ENCODE measurements at regions not wholly inside any gene's neighbourhood (a gene's known extent, or its start where the extent isn't known, plus 50 kb on each side); places are given as distances from the start of the nearest gene placed in this dataset.

- Histone ChIP-seq H3K9ac (ENCODE audit: low read length) (no peak overlapping the region), H3K27ac (ENCODE audit: low read depth, low read length) (no peak overlapping the region)
Observed at GRCh38 chr22:48226026-48227013, 1463.9 kb downstream of the TBC1D22A start.

GRCh38 chr22:48224332-48224731, 1461.9 kb downstream of the TBC1D22A start:
- no peaks in the 10 kb centered on the region for H3K4me1 ChIP-seq (ENCODE audit: control insufficient read depth, insufficient read depth, low read length)
- no peaks in the 10 kb centered on the region for H3K27me3 ChIP-seq (ENCODE audit: control insufficient read depth, insufficient read depth, low read length)
- H3K27ac ChIP-seq (ENCODE audit: low read depth, low read length) = no peak overlapping the region
- no peak overlapping the region for H3K9ac ChIP-seq (ENCODE audit: low read length)
- no peak overlapping the region for H3K4me3 ChIP-seq (ENCODE audit: low read length)
- no peaks in the 10 kb centered on the region for H3K36me3 ChIP-seq (ENCODE audit: control insufficient read depth, insufficient read depth, low read length)

More at GRCh38 chr22:48226026-48227013, 1463.9 kb downstream of the TBC1D22A start:
- Histone ChIP-seq H3K27me3 (ENCODE audit: control insufficient read depth, insufficient read depth, low read length) (no peaks in the 10 kb centered on the region), H3K36me3 (ENCODE audit: control insufficient read depth, insufficient read depth, low read length) (no peaks in the 10 kb centered on the region), H3K4me1 (ENCODE audit: control insufficient read depth, insufficient read depth, low read length) (no peaks in the 10 kb centered on the region), H3K4me3 (ENCODE audit: low read length) (no peak overlapping the region)

- Histone ChIP-seq H3K27me3 (ENCODE audit: control insufficient read depth, insufficient read depth, low read length) (no peaks in the 10 kb centered on the region), H3K27ac (ENCODE audit: low read depth, low read length) (no peak overlapping the region), H3K4me1 (ENCODE audit: control insufficient read depth, insufficient read depth, low read length) (no peaks in the 10 kb centered on the region), H3K9ac (ENCODE audit: low read length) (no peak overlapping the region), H3K4me3 (ENCODE audit: low read length) (no peak overlapping the region), H3K36me3 (ENCODE audit: control insufficient read depth, insufficient read depth, low read length) (no peaks in the 10 kb centered on the region)
Observed at GRCh38 chr22:48223488-48224190, 1461.2 kb downstream of the TBC1D22A start.

GRCh38 chr22:48222742-48223487, 1460.5 kb downstream of the TBC1D22A start:
- Histone ChIP-seq H3K9ac (ENCODE audit: low read length) (no peak overlapping the region), H3K4me3 (ENCODE audit: low read length) (no peak overlapping the region), H3K27me3 (ENCODE audit: control insufficient read depth, insufficient read depth, low read length) (no peaks in the 10 kb centered on the region)

GRCh38 chr22:48218889-48219420, 1456.5 kb downstream of the TBC1D22A start:
- Histone ChIP-seq H3K4me1 (ENCODE audit: control insufficient read depth, insufficient read depth, low read length) (no peaks in the 10 kb centered on the region), H3K36me3 (ENCODE audit: control insufficient read depth, insufficient read depth, low read length) (no peaks in the 10 kb centered on the region), H3K4me3 (ENCODE audit: low read length) (no peak overlapping the region), H3K9ac (ENCODE audit: low read length) (no peak overlapping the region), H3K27ac (ENCODE audit: low read depth, low read length) (no peak overlapping the region), H3K27me3 (ENCODE audit: control insufficient read depth, insufficient read depth, low read length) (no peaks in the 10 kb centered on the region)

More at GRCh38 chr22:48222742-48223487, 1460.5 kb downstream of the TBC1D22A start:
- Histone ChIP-seq H3K4me1 (ENCODE audit: control insufficient read depth, insufficient read depth, low read length) (no peaks in the 10 kb centered on the region), H3K27ac (ENCODE audit: low read depth, low read length) (no peak overlapping the region), H3K36me3 (ENCODE audit: control insufficient read depth, insufficient read depth, low read length) (no peaks in the 10 kb centered on the region)

- Histone ChIP-seq H3K4me3 (ENCODE audit: low read length) (no peak overlapping the region), H3K9ac (ENCODE audit: low read length) (no peak overlapping the region), H3K4me1 (ENCODE audit: control insufficient read depth, insufficient read depth, low read length) (no peaks in the 10 kb centered on the region), H3K36me3 (ENCODE audit: control insufficient read depth, insufficient read depth, low read length) (no peaks in the 10 kb centered on the region), H3K27me3 (ENCODE audit: control insufficient read depth, insufficient read depth, low read length) (no peaks in the 10 kb centered on the region), H3K27ac (ENCODE audit: low read depth, low read length) (no peak overlapping the region)
Observed at GRCh38 chr22:48217596-48217995, 1455.1 kb downstream of the TBC1D22A start.

GRCh38 chr22:48212727-48213126, 1450.3 kb downstream of the TBC1D22A start:
- no peak overlapping the region for H3K27ac ChIP-seq (ENCODE audit: low read depth, low read length)
- H3K27me3 ChIP-seq (ENCODE audit: control insufficient read depth, insufficient read depth, low read length) = peaks cover 2% of the 10 kb centered on the region
- H3K36me3 ChIP-seq (ENCODE audit: control insufficient read depth, insufficient read depth, low read length) = no peaks in the 10 kb centered on the region
- H3K4me3 ChIP-seq (ENCODE audit: low read length) = no peak overlapping the region
- H3K4me1 ChIP-seq (ENCODE audit: control insufficient read depth, insufficient read depth, low read length) = no peaks in the 10 kb centered on the region
- no peak overlapping the region for H3K9ac ChIP-seq (ENCODE audit: low read length)

- H3K9ac ChIP-seq (ENCODE audit: low read length) = no peak overlapping the region
- H3K27me3 ChIP-seq (ENCODE audit: control insufficient read depth, insufficient read depth, low read length) = peaks cover 2% of the 10 kb centered on the region
- H3K4me1 ChIP-seq (ENCODE audit: control insufficient read depth, insufficient read depth, low read length) = no peaks in the 10 kb centered on the region
- H3K4me3 ChIP-seq (ENCODE audit: low read length) = no peak overlapping the region
- H3K27ac ChIP-seq (ENCODE audit: low read depth, low read length) = no peak overlapping the region
- no peaks in the 10 kb centered on the region for H3K36me3 ChIP-seq (ENCODE audit: control insufficient read depth, insufficient read depth, low read length)
Observed at GRCh38 chr22:48210812-48211211, 1448.4 kb downstream of the TBC1D22A start.

GRCh38 chr22:48210198-48210580, 1447.7 kb downstream of the TBC1D22A start:
- no peaks in the 10 kb centered on the region for H3K4me1 ChIP-seq (ENCODE audit: control insufficient read depth, insufficient read depth, low read length)
- H3K27ac ChIP-seq (ENCODE audit: low read depth, low read length) = no peak overlapping the region
- no peak overlapping the region for H3K4me3 ChIP-seq (ENCODE audit: low read length)
- H3K27me3 ChIP-seq (ENCODE audit: control insufficient read depth, insufficient read depth, low read length) = peaks cover 2% of the 10 kb centered on the region
- H3K9ac ChIP-seq (ENCODE audit: low read length) = no peak overlapping the region
- no peaks in the 10 kb centered on the region for H3K36me3 ChIP-seq (ENCODE audit: control insufficient read depth, insufficient read depth, low read length)

- Histone ChIP-seq H3K4me1 (ENCODE audit: control insufficient read depth, insufficient read depth, low read length) (no peaks in the 10 kb centered on the region), H3K9ac (ENCODE audit: low read length) (no peak overlapping the region), H3K4me3 (ENCODE audit: low read length) (no peak overlapping the region), H3K36me3 (ENCODE audit: control insufficient read depth, insufficient read depth, low read length) (no peaks in the 10 kb centered on the region), H3K27me3 (ENCODE audit: control insufficient read depth, insufficient read depth, low read length) (peaks cover 2% of the 10 kb centered on the region), H3K27ac (ENCODE audit: low read depth, low read length) (no peak overlapping the region)
Observed at GRCh38 chr22:48209473-48210197, 1447.2 kb downstream of the TBC1D22A start.

GRCh38 chr22:48208894-48209293, 1446.4 kb downstream of the TBC1D22A start:
- H3K4me3 ChIP-seq (ENCODE audit: low read length) = no peak overlapping the region
- H3K9ac ChIP-seq (ENCODE audit: low read length) = no peak overlapping the region
- peaks cover 2% of the 10 kb centered on the region for H3K27me3 ChIP-seq (ENCODE audit: control insufficient read depth, insufficient read depth, low read length)
- H3K27ac ChIP-seq (ENCODE audit: low read depth, low read length) = no peak overlapping the region
- no peaks in the 10 kb centered on the region for H3K4me1 ChIP-seq (ENCODE audit: control insufficient read depth, insufficient read depth, low read length)
- no peaks in the 10 kb centered on the region for H3K36me3 ChIP-seq (ENCODE audit: control insufficient read depth, insufficient read depth, low read length)
